ENCODE measurements at regions not wholly inside any gene's neighbourhood (a gene's known extent, or its start where the extent isn't known, plus 50 kb on each side); places are given as distances from the start of the nearest gene placed in this dataset.

GRCh38 chr11:122033631-122034030 is 82.4 kb downstream of the BLID start:
- in situ Hi-C loops (cut with HindIII; ENCODE audit: low pct_unique_long_range_greater_than_20kb, low sequenced_read_pairs) (no loop called here), intact Hi-C loops (cut with micrococcal nuclease; ENCODE audit: unreplicated experiment) (no loop called here)
- BruUV-seq (replicated peaks) = no TSS peak
- Histone ChIP-seq H3K4me1 (ENCODE audit: control insufficient read depth, insufficient read depth, low read length) (no peaks in the 10 kb centered on the region), H3K9me3 (ENCODE audit: control insufficient read depth, insufficient read depth, low read depth, low read length) (no peaks in the 10 kb centered on the region), H3K36me3 (ENCODE audit: control insufficient read depth, insufficient read depth, low read length) (no peaks in the 10 kb centered on the region), H3K4me3 (ENCODE audit: low read depth in 2 of 2, low read length in 2 of 2) (no peak overlapping the region), H3K27me3 (ENCODE audit: control insufficient read depth, insufficient read depth, low read length) (no peaks in the 10 kb centered on the region), H3K27ac (ENCODE audit: low read length) (no peak overlapping the region)
- ATAC-seq = no peak
- no peak for DNase-seq (ENCODE audit: low read depth, low spot score)
- CTCF ChIA-PET = no interaction called here
- POLR2A ChIA-PET = no interaction called here
- TF ChIP-seq SIN3A (IDR thresholded peaks at IDR 0.05; ENCODE audit: borderline replicate concordance, insufficient read depth, low read depth, low read length) = no peak
- TF ChIP-seq REST (IDR thresholded peaks at IDR 0.05; ENCODE audit: insufficient read depth in 1 of 2, low read depth in 2 of 2, low read length in 1 of 2) = no peak
- TF ChIP-seq CTCF (IDR thresholded peaks at IDR 0.05) = no peak
- TF ChIP-seq POLR2AphosphoS5 (IDR thresholded peaks at IDR 0.05; ENCODE audit: low read depth, low read length) = no peak
- TF ChIP-seq TCF7L2 (IDR thresholded peaks at IDR 0.05; ENCODE audit: low read depth, low read length) = no peak

GRCh38 chr11:122033193-122033592 is 82.8 kb downstream of the BLID start:
- POLR2A ChIA-PET = no interaction called here
- TF ChIP-seq CTCF (IDR thresholded peaks at IDR 0.05) (no peak), POLR2AphosphoS5 (IDR thresholded peaks at IDR 0.05; ENCODE audit: low read depth, low read length) (no peak), REST (IDR thresholded peaks at IDR 0.05; ENCODE audit: insufficient read depth in 1 of 2, low read depth in 2 of 2, low read length in 1 of 2) (no peak), SIN3A (IDR thresholded peaks at IDR 0.05; ENCODE audit: borderline replicate concordance, insufficient read depth, low read depth, low read length) (no peak), TCF7L2 (IDR thresholded peaks at IDR 0.05; ENCODE audit: low read depth, low read length) (no peak)
- H3K4me1 ChIP-seq (ENCODE audit: control insufficient read depth, insufficient read depth, low read length) = no peaks in the 10 kb centered on the region
- no TSS peak for BruUV-seq (replicated peaks)
- ATAC-seq (no peak), DNase-seq (ENCODE audit: low read depth, low spot score) (no peak)
- no peak overlapping the region for H3K4me3 ChIP-seq (ENCODE audit: low read depth in 2 of 2, low read length in 2 of 2)
- H3K27ac ChIP-seq (ENCODE audit: low read length) = no peak overlapping the region
- in situ Hi-C loops (cut with HindIII; ENCODE audit: low pct_unique_long_range_greater_than_20kb, low sequenced_read_pairs) (no loop called here), intact Hi-C loops (cut with micrococcal nuclease; ENCODE audit: unreplicated experiment) (no loop called here)
- no peaks in the 10 kb centered on the region for H3K36me3 ChIP-seq (ENCODE audit: control insufficient read depth, insufficient read depth, low read length)
- no peaks in the 10 kb centered on the region for H3K27me3 ChIP-seq (ENCODE audit: control insufficient read depth, insufficient read depth, low read length)
- CTCF ChIA-PET = no interaction called here
- no peaks in the 10 kb centered on the region for H3K9me3 ChIP-seq (ENCODE audit: control insufficient read depth, insufficient read depth, low read depth, low read length)

All from Panc1 (cell line).